Calu3 (cell line): ENCODE measurements at regions not wholly inside any gene's neighbourhood (a gene's known extent, or its start where the extent isn't known, plus 50 kb on each side); places are given as distances from the start of the nearest gene placed in this dataset.

ENCODE experiments used
- BruUV-seq: library from RNA; stranded (reverse); fragments of 400-500 nt; replicated peaks from 2 replicates; lab custom pipeline; 2021; lab: Mats Ljungman, UMichigan
- CTCF ChIA-PET: fragments of 300-600 bp; sonication (Branson Sonifier 250); formaldehyde crosslinking; loops from one replicate; lab custom pipeline; 2022; ENCODE audit warnings: antibody characterized with exemption; lab: Charles Lee
- DNase-seq: peaks from one replicate; pipeline ENCODE4 v3.0.0; 2022
- H3K27ac Mint-ChIP-seq: one replicate; pipeline ENCODE4 v1.8.0; 2022; ENCODE audit warnings: mixed read lengths; ENCODE audit not compliant: unreplicated experiment
- H3K27me3 Mint-ChIP-seq: one replicate; pipeline ENCODE4 v1.8.0; 2022; ENCODE audit warnings: mixed read lengths; ENCODE audit not compliant: unreplicated experiment
- H3K36me3 Mint-ChIP-seq: one replicate; pipeline ENCODE4 v1.8.0; 2022; ENCODE audit warnings: mild to moderate bottlenecking, moderate library complexity, mixed read lengths; ENCODE audit not compliant: insufficient read depth, unreplicated experiment
- H3K4me1 Mint-ChIP-seq: one replicate; pipeline ENCODE4 v1.8.0; 2022; ENCODE audit warnings: mild to moderate bottlenecking, low read depth, mixed read lengths; ENCODE audit not compliant: unreplicated experiment
- H3K4me3 Mint-ChIP-seq: one replicate; pipeline ENCODE4 v1.8.0; 2022; ENCODE audit warnings: mild to moderate bottlenecking, low read depth, moderate library complexity, mixed read lengths; ENCODE audit not compliant: unreplicated experiment
- H3K9me3 Mint-ChIP-seq: one replicate; pipeline ENCODE4 v1.8.0; 2022; ENCODE audit warnings: low read depth, mixed read lengths; ENCODE audit not compliant: unreplicated experiment
- CTCF ChIP-seq: fragments of 200-600 bp; IDR thresholded peaks from one replicate; pipeline ENCODE4 v1.8.0; 2022; ENCODE audit warnings: antibody characterized with exemption; ENCODE audit not compliant: unreplicated experiment
- intact Hi-C: fragments of 100-400 bp; cut with micrococcal nuclease; formaldehyde crosslinking; loops from one replicate; pipeline ENCODE4 v1.10.0; 2022; ENCODE audit not compliant: unreplicated experiment

- Mint-ChIP-seq H3K4me1 (no peaks in the 10 kb centered on the region), H3K36me3 (no peaks in the 10 kb centered on the region), H3K9me3 (peaks cover 5% of the 10 kb centered on the region), H3K4me3 (no peak overlapping the region), H3K27me3 (no peaks in the 10 kb centered on the region), H3K27ac (no peak overlapping the region)
- intact Hi-C loops = no loop called here
- CTCF ChIA-PET = no interaction called here
- TF ChIP-seq CTCF = no peak
- BruUV-seq = no TSS peak
- no peak for DNase-seq
Measured at GRCh38 chr14:26204728-26205479, 392.9 kb downstream of the NOVA1 start.

- no peak for TF ChIP-seq CTCF
- intact Hi-C loops = no loop called here
- H3K4me3 Mint-ChIP-seq = no peak overlapping the region
- DNase-seq = no peak
- H3K4me1 Mint-ChIP-seq = no peaks in the 10 kb centered on the region
- BruUV-seq = no TSS peak
- peaks cover 7% of the 10 kb centered on the region for H3K9me3 Mint-ChIP-seq
- CTCF ChIA-PET = no interaction called here
- H3K36me3 Mint-ChIP-seq = no peaks in the 10 kb centered on the region
- no peaks in the 10 kb centered on the region for H3K27me3 Mint-ChIP-seq
- no peak overlapping the region for H3K27ac Mint-ChIP-seq
Measured at GRCh38 chr14:26204366-26204727, 393.5 kb downstream of the NOVA1 start.

- CTCF ChIA-PET = no interaction called here
- Mint-ChIP-seq H3K4me3 (no peak overlapping the region), H3K36me3 (no peaks in the 10 kb centered on the region), H3K27me3 (no peaks in the 10 kb centered on the region), H3K4me1 (no peaks in the 10 kb centered on the region), H3K9me3 (peaks cover 6% of the 10 kb centered on the region), H3K27ac (no peak overlapping the region)
- intact Hi-C loops = no loop called here
- DNase-seq = no peak
- no peak for TF ChIP-seq CTCF
- no TSS peak for BruUV-seq
Measured at GRCh38 chr14:26200687-26201086, 397.1 kb downstream of the NOVA1 start.

- no peak for DNase-seq
- peaks cover 6% of the 10 kb centered on the region for H3K9me3 Mint-ChIP-seq
- intact Hi-C loops = no loop called here
- CTCF ChIA-PET = no interaction called here
- H3K27me3 Mint-ChIP-seq = no peaks in the 10 kb centered on the region
- BruUV-seq = no TSS peak
- TF ChIP-seq CTCF = no peak
- no peaks in the 10 kb centered on the region for H3K36me3 Mint-ChIP-seq
- no peak overlapping the region for H3K27ac Mint-ChIP-seq
- H3K4me1 Mint-ChIP-seq = no peaks in the 10 kb centered on the region
- H3K4me3 Mint-ChIP-seq = no peak overlapping the region
Measured at GRCh38 chr14:26199590-26200370, 398.1 kb downstream of the NOVA1 start.
